ENCODE measurements at regions not wholly inside any gene's neighbourhood (a gene's known extent, or its start where the extent isn't known, plus 50 kb on each side); places are given as distances from the start of the nearest gene placed in this dataset.

- DNase-seq (ENCODE audit: low read depth): no peak
Measured at GRCh38 chr1:98813738-98814309, 152.3 kb downstream of the SNX7 start.

GRCh38 chr1:98817821-98818220 lies 156.3 kb downstream of the SNX7 start:
- no peak for DNase-seq (ENCODE audit: low read depth)

GRCh38 chr1:98821379-98821778 lies 159.9 kb downstream of the SNX7 start:
- no peak for DNase-seq (ENCODE audit: low read depth)

- no peak for DNase-seq (ENCODE audit: low read depth)
Measured at GRCh38 chr1:98824736-98825135, 163.2 kb downstream of the SNX7 start.

GRCh38 chr1:98827041-98827440 lies 165.5 kb downstream of the SNX7 start:
- DNase-seq (ENCODE audit: low read depth): peak; percentile 2

GRCh38 chr1:98839840-98840239 lies 164.8 kb downstream of the PLPPR5 start:
- DNase-seq (ENCODE audit: low read depth): no peak
